ENCODE measurements at regions not wholly inside any gene's neighbourhood (a gene's known extent, or its start where the extent isn't known, plus 50 kb on each side); places are given as distances from the start of the nearest gene placed in this dataset.

GRCh38 chr6:115276881-115277565, 783.7 kb downstream of the FRK start:
- Histone ChIP-seq H3K4me3 (ENCODE audit: extremely low read depth in 1 of 4, insufficient read depth in 2 of 4, low read depth in 3 of 4, low read length in 4 of 4) (no peak overlapping the region), H3K18ac (ENCODE audit: extremely low read depth, low read length) (no peak overlapping the region), H4K91ac (replicated peaks; ENCODE audit: insufficient read length, low read length) (no peak overlapping the region), H4K8ac (ENCODE audit: extremely low read depth, insufficient read depth, low read length) (no peak overlapping the region), H3K9me3 (ENCODE audit: insufficient read depth in 2 of 2, low read depth in 1 of 2, low read length in 1 of 2) (peaks cover 7% of the 10 kb centered on the region in 2 experiments; a peak in 3 of 4 replicates), H3K4me1 (replicated peaks in 1 of 4; ENCODE audit: control insufficient read depth in 3 of 4, insufficient read depth in 4 of 4, low read length in 3 of 4) (no peaks in the 10 kb centered on the region), H2BK5ac (ENCODE audit: low read depth, low read length) (no peak overlapping the region), H3K27me3 (replicated peaks in 1 of 4; ENCODE audit: control insufficient read depth in 3 of 4, extremely low read depth in 1 of 4, insufficient read depth in 3 of 4, low read length in 3 of 4) (no peaks in the 10 kb centered on the region), H3K27ac (ENCODE audit: low read depth, low read length) (no peak overlapping the region), H3K14ac (ENCODE audit: insufficient read length) (no peak overlapping the region), H2BK12ac (ENCODE audit: low read depth, low read length) (no peak overlapping the region), H3K79me2 (ENCODE audit: control insufficient read depth in 1 of 2, insufficient read depth in 2 of 2, low read length in 2 of 2) (no peaks in the 10 kb centered on the region), H3K4ac (replicated peaks; ENCODE audit: insufficient read length, low read depth, low read length) (no peak overlapping the region), H3K4me2 (ENCODE audit: insufficient read depth in 1 of 2, low read depth in 2 of 2, low read length in 2 of 2) (no peak overlapping the region), H3K23me2 (ENCODE audit: low read depth, low read length) (no peaks in the 10 kb centered on the region), H2AK5ac (ENCODE audit: low read depth, low read length) (no peak overlapping the region), H4K5ac (ENCODE audit: insufficient read length, low read depth, low read length) (no peak overlapping the region), H2BK20ac (ENCODE audit: low read length) (no peak overlapping the region), H3K79me1 (ENCODE audit: low read depth, low read length) (no peaks in the 10 kb centered on the region), H4K20me1 (replicated peaks in 1 of 2; ENCODE audit: control insufficient read depth in 1 of 2, insufficient read depth in 2 of 2, low read length in 2 of 2) (no peaks in the 10 kb centered on the region), H3K9ac (replicated peaks in 1 of 4; ENCODE audit: extremely low read depth in 1 of 4, low read depth in 3 of 4, low read length in 3 of 4) (no peak overlapping the region), H3K36me3 (ENCODE audit: control insufficient read depth in 2 of 4, insufficient read depth in 4 of 4, low read length in 3 of 4) (peaks cover 0 to 5% (median 0%) of the 10 kb centered on the region in 4 experiments; a peak in 1 of 8 replicates), H3K23ac (ENCODE audit: insufficient read length) (no peak overlapping the region), H3K56ac (replicated peaks; ENCODE audit: insufficient read length, low read depth, low read length) (no peak overlapping the region), H2BK120ac (replicated peaks; ENCODE audit: low read depth, low read length) (no peak overlapping the region), H2AFZ (ENCODE audit: low read length) (no peak overlapping the region), H2BK15ac (ENCODE audit: low read length) (no peak overlapping the region)
- TF ChIP-seq SIRT6 (IDR thresholded peaks at IDR 0.05; ENCODE audit: low read length) (no peak), ATF3 (IDR thresholded peaks at IDR 0.05; ENCODE audit: insufficient read depth, low read depth, low read length) (no peak), KDM5A (IDR thresholded peaks at IDR 0.05; ENCODE audit: low read length) (no peak), USF2 (IDR thresholded peaks at IDR 0.05; ENCODE audit: low read length) (no peak), FOSL1 (IDR thresholded peaks at IDR 0.05; ENCODE audit: insufficient read depth, low read depth, low read length) (no peak), POLR2A (IDR thresholded peaks at IDR 0.05; ENCODE audit: control extremely low read depth in 1 of 2, low read depth in 2 of 2, low read length in 2 of 2) (no peak), BACH1 (IDR thresholded peaks at IDR 0.05; ENCODE audit: low read length) (no peak), RXRA (IDR thresholded peaks at IDR 0.05; ENCODE audit: insufficient read depth, low read depth, low read length) (no peak), TCF12 (IDR thresholded peaks at IDR 0.05; ENCODE audit: low read depth, low read length) (no peak)
- POLR2A ChIA-PET (ENCODE audit: partially characterized antibody), result no interaction called here
- DNase-seq (ENCODE audit: low read depth in 1 of 2, low spot score in 2 of 2) (no peak), FAIRE-seq (no peak)
- 86% methylated on average over 3 of the region's 3 CpGs; no CpG with 5 or more reads in 1 of the 2 experiments for WGBS, 2 experiments (ENCODE audit: extremely low coverage in 1 of 2, insufficient coverage in 1 of 2, insufficient read length in 1 of 2, insufficient replicate concordance in 2 of 2, low coverage in 1 of 2, low lambda C conversion rate in 2 of 2, missing lambda C conversion rate in 1 of 2)
- CTCF ChIA-PET (ENCODE audit: partially characterized antibody), result interaction anchor here (1.9 kb wide), 1 partner anchor 10 kb away, joined by 4 read pairs; no protein-coding TSS in a partner anchor
